Endothelial cell (in vitro differentiated cells): ENCODE measurements at regions not wholly inside any gene's neighbourhood (a gene's known extent, or its start where the extent isn't known, plus 50 kb on each side); places are given as distances from the start of the nearest gene placed in this dataset.
"Not testable (repeated sequence)": the region's sequence is repeated elsewhere in the genome, so short reads cannot be mapped to it uniquely, and the experiment has no call there.

ENCODE experiments used
- DNase-seq: peaks from one replicate; pipeline ENCODE4 v3.0.0; 2021; ENCODE audit warnings: low spot score
- H3K27ac Mint-ChIP-seq: one replicate; pipeline ENCODE4 v1.8.0; 2021; ENCODE audit warnings: mixed read lengths, inconsistent platforms; ENCODE audit not compliant: unreplicated experiment
- H3K27me3 Mint-ChIP-seq: one replicate; pipeline ENCODE4 v1.8.0; 2021; ENCODE audit warnings: mild to moderate bottlenecking, moderate library complexity, mixed read lengths, inconsistent platforms; ENCODE audit not compliant: unreplicated experiment
- H3K36me3 Mint-ChIP-seq: one replicate; pipeline ENCODE4 v1.8.0; 2021; ENCODE audit warnings: mild to moderate bottlenecking, low read depth, mixed read lengths, inconsistent platforms; ENCODE audit not compliant: unreplicated experiment
- H3K4me1 Mint-ChIP-seq: one replicate; pipeline ENCODE4 v1.8.0; 2021; ENCODE audit warnings: mild to moderate bottlenecking, mixed read lengths, inconsistent platforms; ENCODE audit not compliant: unreplicated experiment
- H3K4me3 Mint-ChIP-seq: one replicate; pipeline ENCODE4 v1.8.0; 2021; ENCODE audit warnings: mild to moderate bottlenecking, mixed read lengths, inconsistent platforms; ENCODE audit not compliant: unreplicated experiment
- H3K9me3 Mint-ChIP-seq: one replicate; pipeline ENCODE4 v1.8.0; 2021; ENCODE audit warnings: mixed read lengths, inconsistent platforms; ENCODE audit not compliant: unreplicated experiment
- CTCF ChIP-seq: fragments of 200-600 bp; sonication (generic); IDR thresholded peaks from one replicate; pipeline ENCODE4 v1.5.0; 2021; ENCODE audit warnings: antibody characterized with exemption; ENCODE audit not compliant: unreplicated experiment

GRCh38 chr6:14781772-14782525 is 463.9 kb upstream of the JARID2 start:
- peaks cover 22% of the 10 kb centered on the region for H3K4me1 Mint-ChIP-seq
- H3K36me3 Mint-ChIP-seq = no peaks in the 10 kb centered on the region
- DNase-seq = no peak
- H3K27me3 Mint-ChIP-seq = no peaks in the 10 kb centered on the region
- H3K27ac Mint-ChIP-seq = no peak overlapping the region
- TF ChIP-seq CTCF = no peak
- H3K4me3 Mint-ChIP-seq = no peak overlapping the region
- H3K9me3 Mint-ChIP-seq = no peaks in the 10 kb centered on the region

- H3K4me1 Mint-ChIP-seq = peaks cover 15% of the 10 kb centered on the region
- not testable (repeated sequence) for H3K27ac Mint-ChIP-seq, H3K4me3 Mint-ChIP-seq, DNase-seq, H3K27me3 Mint-ChIP-seq, H3K9me3 Mint-ChIP-seq, H3K36me3 Mint-ChIP-seq
These were observed 462.9 kb upstream of the JARID2 start for GRCh38 chr6:14782921-14783464.

GRCh38 chr6:14783594-14783993 is 462.3 kb upstream of the JARID2 start:
- peaks cover 15% of the 10 kb centered on the region for H3K4me1 Mint-ChIP-seq
- H3K36me3 Mint-ChIP-seq = no peaks in the 10 kb centered on the region
- H3K27me3 Mint-ChIP-seq = peaks cover 2% of the 10 kb centered on the region
- DNase-seq = no peak
- no peaks in the 10 kb centered on the region for H3K9me3 Mint-ChIP-seq
- no peak overlapping the region for H3K4me3 Mint-ChIP-seq
- no peak for TF ChIP-seq CTCF
- no peak overlapping the region for H3K27ac Mint-ChIP-seq

- no peak for DNase-seq
- no peak overlapping the region for H3K4me3 Mint-ChIP-seq
- H3K36me3 Mint-ChIP-seq = no peaks in the 10 kb centered on the region
- no peaks in the 10 kb centered on the region for H3K9me3 Mint-ChIP-seq
- peaks cover 2% of the 10 kb centered on the region for H3K27me3 Mint-ChIP-seq
- no peak for TF ChIP-seq CTCF
- peak overlapping the region; percentile 64 for H3K27ac Mint-ChIP-seq
- peaks cover 17% of the 10 kb centered on the region for H3K4me1 Mint-ChIP-seq
These were observed 461.0 kb upstream of the JARID2 start for GRCh38 chr6:14784596-14785492.

GRCh38 chr6:14785493-14785790 is 460.4 kb upstream of the JARID2 start:
- H3K27me3 Mint-ChIP-seq = peaks cover 2% of the 10 kb centered on the region
- no peak overlapping the region for H3K4me3 Mint-ChIP-seq
- H3K9me3 Mint-ChIP-seq = no peaks in the 10 kb centered on the region
- H3K4me1 Mint-ChIP-seq = peaks cover 17% of the 10 kb centered on the region
- H3K36me3 Mint-ChIP-seq = no peaks in the 10 kb centered on the region
- TF ChIP-seq CTCF = no peak
- DNase-seq = no peak
- H3K27ac Mint-ChIP-seq = no peak overlapping the region
